Naive thymus-derived CD8-positive, alpha-beta T cell (primary cell): ENCODE measurements at regions not wholly inside any gene's neighbourhood (a gene's known extent, or its start where the extent isn't known, plus 50 kb on each side); places are given as distances from the start of the nearest gene placed in this dataset.

Experiments
- ATAC-seq, 2 donors: fragments of 150-1000 bp; cut with Tn5 transposase in 1 of 2; sonication (Bioruptor Pico), chemical (Tn5 transposase) in 1 of 2; 1 replicate in 1 of 2; 2 replicates in 1 of 2; pipeline ENCODE4 v1.10.0; 2021; ENCODE audit warnings: mild to moderate bottlenecking in 2 of 2, moderate library complexity in 2 of 2
- POLR2A ChIA-PET: fragments of 350-600 bp; sonication (Branson Sonifier 250); formaldehyde crosslinking; loops from one replicate; lab custom pipeline; 2021; ENCODE audit warnings: antibody characterized with exemption; lab: Charles Lee
- DNase-seq, 10 donors: peaks; one replicate each; pipeline versions ENCODE4 v3.0.0 to v3.0.0-alpha.2; 2020 to 2022
- H3K27ac Mint-ChIP-seq, 10 donors: one replicate each; pipeline ENCODE4 v1.8.0; 2020 to 2022; ENCODE audit warnings: mild to moderate bottlenecking in 10 of 10, mixed read lengths in 10 of 10, moderate library complexity in 4 of 10, inconsistent platforms in 1 of 10
- H3K27me3 Mint-ChIP-seq, 5 donors: one replicate each; pipeline ENCODE4 v1.8.0; 2021 to 2022; ENCODE audit warnings: mixed read lengths in 5 of 5
- H3K36me3 Mint-ChIP-seq, 3 donors: one replicate each; pipeline ENCODE4 v1.8.0; 2020 to 2022; ENCODE audit warnings: mixed read lengths in 3 of 3, mild to moderate bottlenecking in 2 of 3, inconsistent platforms in 1 of 3
- H3K4me1 Mint-ChIP-seq, 4 donors: one replicate each; pipeline ENCODE4 v1.8.0; 2021 to 2022; ENCODE audit warnings: mixed read lengths in 4 of 4
- H3K4me3 Mint-ChIP-seq, 10 donors: one replicate each; pipeline ENCODE4 v1.8.0; 2020 to 2022; ENCODE audit warnings: mild to moderate bottlenecking in 10 of 10, mixed read lengths in 10 of 10, moderate library complexity in 6 of 10, inconsistent platforms in 1 of 10
- H3K9me3 Mint-ChIP-seq, 9 donors: one replicate each; pipeline ENCODE4 v1.8.0; 2020 to 2022; ENCODE audit warnings: mixed read lengths in 9 of 9, mild to moderate bottlenecking in 3 of 9, inconsistent platforms in 1 of 9, moderate library complexity in 1 of 9

DNA sequence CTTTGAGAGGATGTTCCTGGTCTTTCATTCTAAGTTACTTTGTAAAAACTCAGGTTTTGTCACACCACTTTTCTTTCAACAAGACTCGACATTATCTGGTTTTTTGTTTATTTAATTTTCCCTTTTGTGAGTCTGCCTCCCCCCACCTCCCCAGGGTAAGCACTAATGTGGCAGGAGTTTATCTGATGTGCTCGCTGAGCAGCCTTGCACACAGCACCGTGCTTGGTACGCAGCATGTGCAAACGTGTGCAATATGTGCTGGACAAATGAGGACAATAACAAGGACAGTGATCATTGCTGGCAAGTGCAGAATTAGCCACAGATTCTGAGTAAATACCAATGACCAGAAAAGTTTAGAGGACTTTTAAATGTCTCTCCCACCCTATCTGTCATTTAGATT is 391.4 kb downstream of the IRS2 start:
- H3K36me3 Mint-ChIP-seq: no peaks in the 10 kb centered on the region
- no peak for DNase-seq
- peaks cover 1 to 29% (median 14%) of the 10 kb centered on the region in 5 donors for H3K27me3 Mint-ChIP-seq
- H3K4me3 Mint-ChIP-seq: no peak overlapping the region
- ATAC-seq: no peak
- no peak overlapping the region for H3K27ac Mint-ChIP-seq
- POLR2A ChIA-PET: no interaction called here
- peaks cover 0 to under 1% (median 0%) of the 10 kb centered on the region in 4 donors for H3K4me1 Mint-ChIP-seq
- H3K9me3 Mint-ChIP-seq: peaks cover 0 to 3% (median 0%) of the 10 kb centered on the region in 9 donors

DNA sequence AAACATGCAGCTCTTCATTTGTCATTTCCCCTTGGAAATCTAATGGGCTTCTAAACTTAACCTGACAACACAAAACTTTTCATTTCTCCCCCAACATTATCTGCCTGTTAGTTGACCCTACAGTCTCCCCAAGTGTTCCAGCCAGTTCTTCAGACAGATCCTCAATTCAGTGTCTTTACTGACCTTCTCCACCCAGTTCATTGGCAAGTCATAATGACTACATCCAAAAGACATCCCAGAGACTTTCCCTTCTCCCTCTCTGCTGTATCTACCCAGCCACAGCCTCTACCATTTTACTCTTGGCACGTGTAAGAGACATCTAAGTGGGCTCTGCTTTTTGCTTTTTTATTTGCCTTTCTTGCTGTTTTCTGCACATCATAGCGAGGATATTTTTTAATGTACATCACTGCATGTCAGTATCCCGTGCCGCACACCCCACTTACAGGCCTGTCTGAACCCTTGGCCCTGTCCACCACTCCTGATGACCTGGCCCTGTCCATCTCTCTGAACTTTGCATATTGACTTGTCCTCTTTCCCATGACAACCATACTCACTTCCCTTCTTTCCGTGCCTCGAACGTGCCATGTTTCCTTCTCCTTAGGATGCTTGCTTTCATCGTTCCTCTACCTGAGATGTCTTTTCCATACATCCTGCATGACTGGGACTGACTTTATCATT is 391.9 kb downstream of the IRS2 start:
- Mint-ChIP-seq H3K36me3 (no peaks in the 10 kb centered on the region), H3K27me3 (peaks cover 1 to 29% (median 14%) of the 10 kb centered on the region in 5 donors), H3K27ac (no peak overlapping the region), H3K4me1 (no peaks in the 10 kb centered on the region), H3K4me3 (no peak overlapping the region), H3K9me3 (peaks cover 0 to 3% (median 0%) of the 10 kb centered on the region in 9 donors)
- POLR2A ChIA-PET: no interaction called here
- ATAC-seq (no peak), DNase-seq (no peak)

DNA sequence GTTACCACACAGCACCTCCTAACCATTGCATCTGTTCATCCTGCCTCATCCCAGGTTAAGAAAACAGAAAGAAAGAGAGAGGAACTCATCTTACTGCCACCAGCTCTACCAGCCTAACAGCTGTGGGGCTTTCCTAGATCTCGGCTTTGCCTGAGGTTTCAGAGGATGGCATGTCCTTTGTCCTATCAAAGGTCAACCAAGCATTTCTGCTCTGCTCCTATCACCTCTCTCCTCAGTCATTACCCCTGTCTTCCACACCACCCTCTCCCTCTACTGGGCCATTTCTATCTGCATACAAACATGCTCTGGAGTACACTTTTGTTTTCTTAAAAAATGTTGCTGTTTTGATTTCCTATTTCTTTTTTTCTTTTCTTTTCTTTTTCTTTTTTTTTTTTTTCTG is 393.3 kb downstream of the IRS2 start:
- Mint-ChIP-seq H3K4me3 (no peak overlapping the region), H3K27me3 (peaks cover 0 to 29% (median 8%) of the 10 kb centered on the region in 5 donors), H3K27ac (peak overlapping the region in 1 of 10 donors; percentile 9), H3K4me1 (no peaks in the 10 kb centered on the region), H3K9me3 (peaks cover 0 to under 1% (median 0%) of the 10 kb centered on the region in 9 donors), H3K36me3 (no peaks in the 10 kb centered on the region)
- POLR2A ChIA-PET: no interaction called here
- DNase-seq (no peak), ATAC-seq (no peak)

DNA sequence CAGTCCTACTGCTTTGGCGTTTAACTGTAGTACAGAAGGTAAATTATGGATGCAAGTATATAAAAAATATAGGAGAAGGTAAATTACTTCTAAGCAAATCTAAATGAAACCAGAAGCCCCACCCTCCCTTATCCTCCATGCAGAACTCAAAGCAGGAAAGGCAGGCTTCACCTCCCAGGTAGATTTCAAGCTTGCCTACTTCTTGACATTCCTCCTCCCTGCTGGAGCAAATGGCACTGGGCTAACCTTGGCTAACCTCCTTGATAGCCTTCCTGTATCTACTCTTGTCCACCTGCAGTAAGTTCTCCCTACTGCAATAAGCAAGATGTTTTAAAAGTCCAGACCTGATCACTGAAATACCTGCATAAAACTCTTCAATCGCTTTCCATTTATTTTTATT is 396.0 kb downstream of the IRS2 start:
- DNase-seq: no peak
- H3K4me3 Mint-ChIP-seq: no peak overlapping the region
- no peaks in the 10 kb centered on the region for H3K9me3 Mint-ChIP-seq
- ATAC-seq: no peak
- POLR2A ChIA-PET: no interaction called here
- H3K36me3 Mint-ChIP-seq: no peaks in the 10 kb centered on the region
- no peak overlapping the region for H3K27ac Mint-ChIP-seq
- H3K27me3 Mint-ChIP-seq: peaks cover 0 to 29% (median 7%) of the 10 kb centered on the region in 5 donors
- no peaks in the 10 kb centered on the region for H3K4me1 Mint-ChIP-seq

DNA sequence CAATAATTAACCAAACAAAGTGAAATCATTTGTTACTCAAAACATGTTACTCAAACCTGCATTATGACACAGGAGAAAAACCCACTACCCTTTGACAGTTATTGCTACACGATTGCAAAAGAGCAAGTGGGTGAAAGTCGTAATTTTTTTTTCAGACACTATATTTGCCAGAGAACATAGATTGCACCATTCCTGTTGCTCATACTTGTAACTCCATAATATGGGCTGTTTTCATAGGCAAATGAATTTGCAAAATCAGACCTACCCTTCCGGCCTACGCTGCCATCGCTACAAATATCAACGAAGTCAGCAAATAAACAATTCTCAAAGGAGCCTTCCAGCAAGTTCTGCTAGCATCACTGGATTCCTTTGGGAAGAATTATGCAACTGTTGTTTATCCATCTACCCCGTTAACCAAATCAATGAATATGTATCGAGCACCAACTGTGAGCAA is 396.5 kb downstream of the IRS2 start:
- H3K4me1 Mint-ChIP-seq: no peaks in the 10 kb centered on the region
- POLR2A ChIA-PET: no interaction called here
- ATAC-seq: no peak
- H3K36me3 Mint-ChIP-seq: no peaks in the 10 kb centered on the region
- H3K27me3 Mint-ChIP-seq: peaks cover 0 to 29% (median 7%) of the 10 kb centered on the region in 5 donors
- H3K9me3 Mint-ChIP-seq: no peaks in the 10 kb centered on the region
- H3K27ac Mint-ChIP-seq: no peak overlapping the region
- no peak for DNase-seq
- no peak overlapping the region for H3K4me3 Mint-ChIP-seq

DNA sequence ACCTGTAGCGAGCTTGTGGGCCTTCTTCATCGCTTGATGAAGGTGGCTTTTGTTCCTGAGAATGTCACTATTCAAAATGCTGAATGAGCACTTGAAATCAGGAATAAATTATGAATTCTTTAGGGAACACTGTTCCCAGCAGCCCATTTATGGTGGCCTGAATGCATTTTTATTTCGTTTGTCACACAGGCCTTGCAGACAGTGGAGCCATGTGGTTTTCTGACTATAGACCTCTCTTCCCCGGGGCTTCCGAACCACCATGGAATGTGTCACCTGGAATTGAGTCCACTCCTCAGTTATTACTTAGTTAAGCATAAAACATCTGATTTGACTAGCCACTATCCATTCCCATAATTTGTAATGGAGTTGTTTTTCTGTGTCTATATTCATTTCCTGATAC is 396.9 kb downstream of the IRS2 start:
- H3K27ac Mint-ChIP-seq: no peak overlapping the region
- H3K36me3 Mint-ChIP-seq: no peaks in the 10 kb centered on the region
- DNase-seq (no peak), ATAC-seq (no peak)
- POLR2A ChIA-PET: no interaction called here
- peaks cover 0 to 25% (median 5%) of the 10 kb centered on the region in 5 donors for H3K27me3 Mint-ChIP-seq
- H3K9me3 Mint-ChIP-seq: no peaks in the 10 kb centered on the region
- no peak overlapping the region for H3K4me3 Mint-ChIP-seq
- no peaks in the 10 kb centered on the region for H3K4me1 Mint-ChIP-seq

DNA sequence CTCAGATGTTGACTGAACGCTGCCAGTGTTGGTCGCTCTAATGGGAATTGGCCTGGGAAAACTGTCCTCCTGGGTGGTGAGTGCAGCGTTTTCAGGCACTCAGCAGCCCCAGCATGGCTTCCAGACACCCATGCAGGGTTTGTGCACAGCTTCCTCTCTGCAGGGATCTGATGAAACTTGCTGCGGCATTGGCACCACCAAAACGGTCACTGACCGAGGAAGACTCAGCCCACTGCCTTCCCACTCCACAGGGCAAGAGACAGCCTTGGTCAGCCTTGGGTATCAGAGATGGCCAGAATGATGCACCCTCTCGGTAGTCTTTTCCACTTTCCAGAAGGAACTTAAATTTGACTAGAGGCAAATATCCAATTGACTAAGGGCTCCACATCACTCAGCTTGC is 398.9 kb downstream of the IRS2 start:
- ATAC-seq: no peak
- H3K36me3 Mint-ChIP-seq: no peaks in the 10 kb centered on the region
- no peaks in the 10 kb centered on the region for H3K4me1 Mint-ChIP-seq
- DNase-seq: no peak
- no peak overlapping the region for H3K4me3 Mint-ChIP-seq
- peaks cover 1 to 18% (median 5%) of the 10 kb centered on the region in 5 donors for H3K27me3 Mint-ChIP-seq
- POLR2A ChIA-PET: no interaction called here
- no peak overlapping the region for H3K27ac Mint-ChIP-seq
- no peaks in the 10 kb centered on the region for H3K9me3 Mint-ChIP-seq

DNA sequence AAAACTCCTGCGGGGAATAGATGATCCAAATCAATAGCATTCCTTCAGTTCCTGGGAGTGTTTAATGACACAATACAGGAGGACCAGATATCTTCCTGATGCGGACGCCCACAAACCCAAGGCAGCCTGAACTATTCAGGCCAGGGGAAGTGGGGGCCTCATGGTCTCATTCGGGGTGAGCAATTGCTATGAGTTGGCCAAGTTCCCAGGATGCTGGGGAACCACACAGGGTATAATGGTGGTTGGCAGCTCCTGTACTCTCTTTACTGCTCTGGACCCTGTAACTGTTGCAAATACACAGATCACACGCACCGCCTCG is 401.2 kb downstream of the IRS2 start:
- H3K27me3 Mint-ChIP-seq: peaks cover 2 to 9% (median 4%) of the 10 kb centered on the region in 5 donors
- POLR2A ChIA-PET: no interaction called here
- H3K9me3 Mint-ChIP-seq: no peaks in the 10 kb centered on the region
- ATAC-seq: no peak
- no peak for DNase-seq
- no peaks in the 10 kb centered on the region for H3K36me3 Mint-ChIP-seq
- no peaks in the 10 kb centered on the region for H3K4me1 Mint-ChIP-seq
- H3K4me3 Mint-ChIP-seq: no peak overlapping the region
- H3K27ac Mint-ChIP-seq: no peak overlapping the region

DNA sequence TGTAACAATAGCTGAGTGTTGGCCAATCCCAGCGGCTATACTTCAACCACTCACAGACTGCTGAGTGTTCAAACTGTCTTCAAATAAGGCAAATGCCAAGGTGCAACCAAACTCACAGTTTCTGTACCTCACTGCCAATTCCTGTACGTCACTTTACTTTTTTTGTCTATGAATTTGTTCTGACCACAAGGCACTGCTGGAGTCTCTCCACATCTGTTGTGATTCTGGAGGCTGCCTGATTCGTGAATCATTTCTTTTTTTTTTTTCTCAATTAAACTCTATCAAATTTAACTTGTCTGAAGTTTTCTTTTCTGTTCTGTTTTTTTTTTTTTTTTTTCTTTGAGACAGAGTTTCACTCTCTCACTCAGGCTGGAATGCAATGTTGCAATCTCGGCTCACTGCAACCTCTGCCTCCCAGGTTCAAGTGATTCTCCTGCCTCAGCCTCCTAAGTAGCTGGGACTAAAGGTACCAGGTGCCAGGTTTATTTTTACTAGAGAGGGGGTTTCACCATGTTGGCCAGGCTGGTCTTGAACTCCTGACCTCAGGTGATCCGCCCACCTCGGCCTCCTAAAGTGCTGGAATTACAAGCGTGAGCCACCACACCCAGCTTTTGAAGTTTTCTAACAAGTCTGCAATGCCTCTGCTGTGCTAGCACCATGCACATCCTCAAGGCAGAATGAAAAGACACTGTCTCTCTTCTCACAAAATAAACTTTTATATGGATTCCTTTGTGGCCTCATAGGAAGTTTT is 401.7 kb downstream of the IRS2 start:
- DNase-seq (no peak), ATAC-seq (no peak)
- Mint-ChIP-seq H3K27ac (no peak overlapping the region), H3K9me3 (no peaks in the 10 kb centered on the region), H3K4me3 (no peak overlapping the region), H3K4me1 (no peaks in the 10 kb centered on the region), H3K36me3 (no peaks in the 10 kb centered on the region), H3K27me3 (peaks cover 2 to 10% (median 4%) of the 10 kb centered on the region in 5 donors)
- POLR2A ChIA-PET: no interaction called here

DNA sequence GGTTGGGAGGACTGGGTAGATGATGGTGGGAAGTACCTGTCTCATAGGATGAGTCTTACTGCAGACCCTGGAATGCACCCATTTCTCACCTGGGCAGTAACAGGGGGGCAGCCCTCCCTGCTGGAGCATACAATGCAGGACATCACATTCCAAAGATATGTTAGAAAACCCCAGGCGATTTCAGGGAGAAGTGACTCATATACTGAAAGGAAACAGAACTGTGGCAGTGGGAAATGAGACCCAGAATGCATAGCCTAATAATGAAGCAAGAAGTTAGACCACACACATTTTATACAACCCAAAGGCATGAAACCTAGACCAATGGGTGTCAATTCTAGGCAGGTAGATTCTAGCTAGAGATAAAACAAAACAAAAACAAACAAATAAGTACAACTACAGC is 402.7 kb downstream of the IRS2 start:
- no peak overlapping the region for H3K27ac Mint-ChIP-seq
- peaks cover 2 to 16% (median 4%) of the 10 kb centered on the region in 5 donors for H3K27me3 Mint-ChIP-seq
- ATAC-seq (no peak), DNase-seq (no peak)
- POLR2A ChIA-PET: no interaction called here
- no peak overlapping the region for H3K4me3 Mint-ChIP-seq
- no peaks in the 10 kb centered on the region for H3K4me1 Mint-ChIP-seq
- peaks cover 0 to 3% (median 0%) of the 10 kb centered on the region in 9 donors for H3K9me3 Mint-ChIP-seq
- H3K36me3 Mint-ChIP-seq: no peaks in the 10 kb centered on the region

DNA sequence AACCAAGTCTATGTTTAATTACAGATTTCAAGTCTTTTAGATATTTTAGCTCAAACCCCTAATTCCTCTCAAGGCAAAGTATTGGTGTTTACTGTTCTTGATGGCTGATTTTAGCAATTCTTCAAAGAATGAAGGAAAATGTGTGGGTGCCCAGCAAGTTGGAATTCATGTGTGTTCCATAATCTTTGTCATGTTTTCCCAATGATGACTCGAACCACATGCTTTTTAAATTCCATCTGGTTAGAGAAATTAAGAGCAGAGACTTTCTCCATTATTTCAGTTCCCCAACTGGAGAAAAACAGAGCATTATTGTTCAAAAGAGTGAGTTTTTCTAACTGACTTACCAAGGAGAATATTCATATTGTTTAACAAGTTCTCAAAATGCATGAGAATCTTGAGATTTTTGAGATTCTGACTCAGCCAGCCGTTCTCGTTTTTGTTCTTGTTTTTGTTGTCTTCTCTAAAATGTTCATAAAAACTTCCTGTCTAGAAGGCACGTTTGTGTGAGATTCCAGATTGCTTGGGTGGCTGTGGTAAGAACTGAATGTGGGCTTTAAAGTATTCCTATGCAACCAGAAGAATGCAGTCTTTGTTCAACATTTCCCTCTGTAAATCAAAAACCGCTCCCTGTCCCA is 404.7 kb downstream of the IRS2 start:
- no peak overlapping the region for H3K4me3 Mint-ChIP-seq
- H3K4me1 Mint-ChIP-seq: no peaks in the 10 kb centered on the region
- no peak for DNase-seq
- peaks cover 0 to 3% (median 0%) of the 10 kb centered on the region in 9 donors for H3K9me3 Mint-ChIP-seq
- POLR2A ChIA-PET: no interaction called here
- peaks cover 4 to 17% (median 4%) of the 10 kb centered on the region in 5 donors for H3K27me3 Mint-ChIP-seq
- no peak overlapping the region for H3K27ac Mint-ChIP-seq
- no peaks in the 10 kb centered on the region for H3K36me3 Mint-ChIP-seq
- ATAC-seq: no peak

DNA sequence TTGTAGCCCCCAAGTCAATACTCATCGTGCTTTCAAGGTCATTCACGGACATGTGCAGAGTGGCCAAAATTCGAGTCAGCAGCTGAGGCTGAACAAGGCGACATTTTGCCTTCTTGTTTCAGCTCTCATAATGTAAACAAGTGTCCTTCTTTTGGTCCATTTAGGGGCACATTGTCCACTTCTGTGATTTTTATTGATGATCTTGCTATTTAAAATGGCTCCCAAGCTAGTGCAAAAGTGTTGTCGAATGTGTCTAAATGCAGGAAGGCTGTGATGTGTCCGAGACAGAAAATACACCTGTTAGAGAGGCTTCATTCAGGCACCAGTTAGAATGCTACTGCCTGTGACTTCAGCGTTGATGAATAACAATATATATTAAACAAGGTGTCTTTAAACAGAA is 405.9 kb downstream of the IRS2 start:
- Mint-ChIP-seq H3K9me3 (peaks cover 0 to 3% (median 0%) of the 10 kb centered on the region in 9 donors), H3K27ac (no peak overlapping the region), H3K36me3 (no peaks in the 10 kb centered on the region), H3K4me3 (no peak overlapping the region), H3K4me1 (no peaks in the 10 kb centered on the region), H3K27me3 (peaks cover 2 to 17% (median 4%) of the 10 kb centered on the region in 5 donors)
- POLR2A ChIA-PET: no interaction called here
- ATAC-seq (no peak), DNase-seq (no peak)

DNA sequence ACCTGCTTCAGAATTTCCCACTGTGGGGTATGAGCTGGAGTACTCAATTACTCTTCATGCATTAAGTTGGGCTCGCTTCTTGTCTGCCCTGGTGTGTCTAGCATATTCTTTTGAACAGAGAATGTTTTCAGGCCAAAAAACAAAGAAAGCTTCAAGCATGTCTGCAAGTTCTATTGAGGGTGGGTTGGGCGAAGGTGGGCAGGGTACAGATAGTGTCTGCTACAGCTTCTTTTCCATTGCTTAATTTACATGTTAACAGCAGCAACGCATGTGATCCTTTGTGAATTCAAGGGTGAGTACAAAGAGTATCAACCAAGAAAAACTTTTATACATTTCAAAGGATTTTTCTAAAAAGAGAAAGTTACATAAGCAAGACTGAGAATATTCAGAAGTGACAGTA is 406.5 kb downstream of the IRS2 start:
- H3K9me3 Mint-ChIP-seq: peaks cover 0 to 3% (median 0%) of the 10 kb centered on the region in 9 donors
- no peak for DNase-seq
- no peaks in the 10 kb centered on the region for H3K4me1 Mint-ChIP-seq
- no peak for ATAC-seq
- H3K4me3 Mint-ChIP-seq: no peak overlapping the region
- H3K36me3 Mint-ChIP-seq: no peaks in the 10 kb centered on the region
- peaks cover 2 to 17% (median 4%) of the 10 kb centered on the region in 5 donors for H3K27me3 Mint-ChIP-seq
- H3K27ac Mint-ChIP-seq: no peak overlapping the region
- POLR2A ChIA-PET: no interaction called here
